ENCODE measurements at regions not wholly inside any gene's neighbourhood (a gene's known extent, or its start where the extent isn't known, plus 50 kb on each side); places are given as distances from the start of the nearest gene placed in this dataset.
"Not testable (repeated sequence)": the region's sequence is repeated elsewhere in the genome, so short reads cannot be mapped to it uniquely, and the experiment has no call there.

- Mint-ChIP-seq H3K4me1 (no peaks in the 10 kb centered on the region), H3K27ac (no peak overlapping the region), H3K36me3 (ENCODE audit: low read depth) (no peaks in the 10 kb centered on the region), H3K4me3 (no peak overlapping the region), H3K9me3 (peaks cover 77% of the 10 kb centered on the region), H3K27me3 (ENCODE audit: low read depth, poor library complexity) (peaks cover 3% of the 10 kb centered on the region)
- TF ChIP-seq CTCF (IDR thresholded peaks at IDR 0.05): no peak
- DNase-seq: no peak
Measured at GRCh38 chr5:50292735-50293394, 148.2 kb downstream of the EMB start.

- H3K36me3 Mint-ChIP-seq (ENCODE audit: low read depth); H3K4me1 Mint-ChIP-seq; H3K27ac Mint-ChIP-seq; H3K4me3 Mint-ChIP-seq; DNase-seq; H3K27me3 Mint-ChIP-seq (ENCODE audit: low read depth, poor library complexity): not testable (repeated sequence)
- H3K9me3 Mint-ChIP-seq: peaks cover 61% of the 10 kb centered on the region
Measured at GRCh38 chr5:50280461-50280860, 160.6 kb downstream of the EMB start.
